ENCODE measurements at regions not wholly inside any gene's neighbourhood (a gene's known extent, or its start where the extent isn't known, plus 50 kb on each side); places are given as distances from the start of the nearest gene placed in this dataset.

- H3K4me2 ChIP-seq (ENCODE audit: insufficient read depth, low read length): no peak overlapping the region
These were observed 293.2 kb upstream of the NFE2L3 start for GRCh38 chr7:25858525-25859411.

More at GRCh38 chr7:25858525-25859411, 293.2 kb upstream of the NFE2L3 start:
- TF ChIP-seq POLR2A (IDR thresholded peaks at IDR 0.05; ENCODE audit: low read depth, low read length) (no peak), CTCF (IDR thresholded peaks at IDR 0.05; ENCODE audit: extremely low read depth in 1 of 2, insufficient read depth in 1 of 2, low read depth in 1 of 2, low read length in 2 of 2) (no peak), JUN (IDR thresholded peaks at IDR 0.05; ENCODE audit: borderline replicate concordance, insufficient read depth, insufficient read length, low read depth) (no peak), MYC (IDR thresholded peaks at IDR 0.05; ENCODE audit: low read depth, low read length) (no peak), EZH2 (IDR thresholded peaks at IDR 0.05; ENCODE audit: borderline replicate concordance, low read depth, low read length, severe bottlenecking) (no peak), POLR2AphosphoS5 (IDR thresholded peaks at IDR 0.05; ENCODE audit: insufficient read depth, low read depth, low read length) (no peak), FOS (IDR thresholded peaks at IDR 0.05; ENCODE audit: borderline replicate concordance, insufficient read depth, low read length) (no peak), GATA2 (IDR thresholded peaks at IDR 0.05; ENCODE audit: insufficient read depth, insufficient read length, low read depth, low read length) (no peak)
- TF ChIP-seq, protein P1, sequence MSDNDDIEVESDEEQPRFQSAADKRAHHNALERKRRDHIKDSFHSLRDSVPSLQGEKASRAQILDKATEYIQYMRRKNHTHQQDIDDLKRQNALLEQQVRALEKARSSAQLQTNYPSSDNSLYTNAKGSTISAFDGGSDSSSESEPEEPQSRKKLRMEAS (IDR thresholded peaks at IDR 0.05; ENCODE audit: insufficient read depth, insufficient read length): no peak
- Histone ChIP-seq H3K79me2 (ENCODE audit: control insufficient read depth, insufficient read depth, low read length) (no peaks in the 10 kb centered on the region), H3K9me1 (replicated peaks; ENCODE audit: control insufficient read depth, extremely low read depth, insufficient read depth, low read length) (no peaks in the 10 kb centered on the region), H3K27ac (ENCODE audit: insufficient read depth, low read depth, low read length) (no peak overlapping the region), H3K4me1 (ENCODE audit: control insufficient read depth, extremely low read depth, insufficient read depth, low read length) (peaks cover 18% of the 10 kb centered on the region), H3K36me3 (ENCODE audit: control insufficient read depth in 2 of 2, extremely low read depth in 1 of 2, insufficient read depth in 2 of 2, low read length in 2 of 2) (no peaks in the 10 kb centered on the region), H3K9me3 (replicated peaks; ENCODE audit: control insufficient read depth, insufficient read depth, low read length) (no peaks in the 10 kb centered on the region), H3K27me3 (ENCODE audit: control insufficient read depth in 2 of 2, insufficient read depth in 2 of 2, low read length in 2 of 2) (peaks cover 47 to 48% of the 10 kb centered on the region in 2 experiments), H3K9ac (replicated peaks; ENCODE audit: extremely low read depth, insufficient read depth, low read length) (no peak overlapping the region), H3K4me3 (replicated peaks in 1 of 3; ENCODE audit: insufficient read depth in 1 of 3, low read depth in 1 of 3, low read length in 3 of 3) (no peak overlapping the region), H2AFZ (ENCODE audit: low read depth, low read length) (no peak overlapping the region), H4K20me1 (replicated peaks; ENCODE audit: control insufficient read depth, extremely low read depth, insufficient read depth, low read length) (no peaks in the 10 kb centered on the region)
- CTCF ChIA-PET: no interaction called here
- POLR2A ChIA-PET: no interaction called here
- dilution Hi-C loops (cut with MboI; ENCODE audit: extremely low pct_ligation_motif_present, low sequenced_read_pairs): no loop called here
- BruUV-seq (replicated peaks): no TSS peak
- intact Hi-C loops (cut with micrococcal nuclease): loop anchor here (5.0 kb wide), 1 partner anchor 1329 kb away; the partner anchor contains the start of gene HOXA11
- FAIRE-seq (no peak), DNase-seq (ENCODE audit: low read depth, low spot score) (no peak)
